Nephron progenitor cell (in vitro differentiated cells): ENCODE measurements at regions not wholly inside any gene's neighbourhood (a gene's known extent, or its start where the extent isn't known, plus 50 kb on each side); places are given as distances from the start of the nearest gene placed in this dataset.

Source experiments
- DNase-seq: peaks from one replicate; pipeline ENCODE4 v3.0.0; 2021
- H3K27ac Mint-ChIP-seq: 2 replicates; pipeline ENCODE4 v1.8.0; 2021; ENCODE audit warnings: mild to moderate bottlenecking, moderate library complexity, mixed read lengths
- H3K27me3 Mint-ChIP-seq: 2 replicates; pipeline ENCODE4 v1.8.0; 2021; ENCODE audit warnings: mild to moderate bottlenecking, low read depth, mixed read lengths; ENCODE audit not compliant: poor library complexity
- H3K36me3 Mint-ChIP-seq: 2 replicates; pipeline ENCODE4 v1.8.0; 2021; ENCODE audit warnings: low read depth, mixed read lengths
- H3K4me1 Mint-ChIP-seq: 2 replicates; pipeline ENCODE4 v1.8.0; 2021; ENCODE audit warnings: mixed read lengths
- H3K4me3 Mint-ChIP-seq: 2 replicates; pipeline ENCODE4 v1.8.0; 2021; ENCODE audit warnings: mild to moderate bottlenecking, moderate library complexity, mixed read lengths
- H3K9me3 Mint-ChIP-seq: 2 replicates; pipeline ENCODE4 v1.8.0; 2021; ENCODE audit warnings: mild to moderate bottlenecking, moderate library complexity, mixed read lengths
- CTCF ChIP-seq: fragments of 200-600 bp; sonication (generic); IDR thresholded peaks from 2 replicates; pipeline ENCODE4 v1.5.0; 2021; ENCODE audit warnings: antibody characterized with exemption

GRCh38 chr5:73327908-73328455 lies 120.6 kb downstream of the FOXD1 start:
- Mint-ChIP-seq H3K9me3 (peaks cover 42% of the 10 kb centered on the region), H3K27me3 (peaks cover 3% of the 10 kb centered on the region), H3K4me1 (no peaks in the 10 kb centered on the region), H3K4me3 (no peak overlapping the region), H3K36me3 (peaks cover 15% of the 10 kb centered on the region), H3K27ac (no peak overlapping the region)
- DNase-seq: no peak
- no peak for TF ChIP-seq CTCF

- no peak overlapping the region for H3K27ac Mint-ChIP-seq
- H3K27me3 Mint-ChIP-seq: peaks cover 6% of the 10 kb centered on the region
- H3K4me3 Mint-ChIP-seq: no peak overlapping the region
- no peak for DNase-seq
- no peak for TF ChIP-seq CTCF
- H3K36me3 Mint-ChIP-seq: peaks cover 3% of the 10 kb centered on the region
- peaks cover 17% of the 10 kb centered on the region for H3K9me3 Mint-ChIP-seq
- peaks cover 10% of the 10 kb centered on the region for H3K4me1 Mint-ChIP-seq
Measured at GRCh38 chr5:73325546-73325945, 123.0 kb downstream of the FOXD1 start.

GRCh38 chr5:73323466-73323865 lies 125.1 kb downstream of the FOXD1 start:
- H3K27ac Mint-ChIP-seq: no peak overlapping the region
- no peak for DNase-seq
- H3K36me3 Mint-ChIP-seq: no peaks in the 10 kb centered on the region
- peaks cover under 1% of the 10 kb centered on the region for H3K9me3 Mint-ChIP-seq
- peaks cover 10% of the 10 kb centered on the region for H3K4me1 Mint-ChIP-seq
- H3K27me3 Mint-ChIP-seq: peaks cover 7% of the 10 kb centered on the region
- TF ChIP-seq CTCF: no peak
- no peak overlapping the region for H3K4me3 Mint-ChIP-seq

GRCh38 chr5:73322437-73323076 lies 126.0 kb downstream of the FOXD1 start:
- peaks cover 10% of the 10 kb centered on the region for H3K4me1 Mint-ChIP-seq
- H3K36me3 Mint-ChIP-seq: no peaks in the 10 kb centered on the region
- peaks cover 3% of the 10 kb centered on the region for H3K9me3 Mint-ChIP-seq
- no peak overlapping the region for H3K4me3 Mint-ChIP-seq
- no peak for TF ChIP-seq CTCF
- DNase-seq: no peak
- peaks cover 8% of the 10 kb centered on the region for H3K27me3 Mint-ChIP-seq
- no peak overlapping the region for H3K27ac Mint-ChIP-seq

GRCh38 chr5:73321757-73322436 lies 126.7 kb downstream of the FOXD1 start:
- TF ChIP-seq CTCF: no peak
- Mint-ChIP-seq H3K4me3 (no peak overlapping the region), H3K9me3 (peaks cover 3% of the 10 kb centered on the region), H3K36me3 (no peaks in the 10 kb centered on the region), H3K27ac (no peak overlapping the region), H3K4me1 (peaks cover 10% of the 10 kb centered on the region), H3K27me3 (peaks cover 8% of the 10 kb centered on the region)
- DNase-seq: no peak

GRCh38 chr5:73319036-73319435 lies 129.5 kb downstream of the FOXD1 start:
- peaks cover 3% of the 10 kb centered on the region for H3K9me3 Mint-ChIP-seq
- H3K27ac Mint-ChIP-seq: no peak overlapping the region
- TF ChIP-seq CTCF: no peak
- peaks cover 16% of the 10 kb centered on the region for H3K27me3 Mint-ChIP-seq
- H3K4me3 Mint-ChIP-seq: no peak overlapping the region
- H3K4me1 Mint-ChIP-seq: peaks cover 10% of the 10 kb centered on the region
- H3K36me3 Mint-ChIP-seq: no peaks in the 10 kb centered on the region
- DNase-seq: no peak
